ENCODE measurements at regions not wholly inside any gene's neighbourhood (a gene's known extent, or its start where the extent isn't known, plus 50 kb on each side); places are given as distances from the start of the nearest gene placed in this dataset.

- TF ChIP-seq POLR2A (IDR thresholded peaks at IDR 0.05) (no peak), EP300 (IDR thresholded peaks at IDR 0.05) (no peak), POLR2AphosphoS5 (IDR thresholded peaks at IDR 0.05) (no peak)
- TF ChIP-seq, protein P1, sequence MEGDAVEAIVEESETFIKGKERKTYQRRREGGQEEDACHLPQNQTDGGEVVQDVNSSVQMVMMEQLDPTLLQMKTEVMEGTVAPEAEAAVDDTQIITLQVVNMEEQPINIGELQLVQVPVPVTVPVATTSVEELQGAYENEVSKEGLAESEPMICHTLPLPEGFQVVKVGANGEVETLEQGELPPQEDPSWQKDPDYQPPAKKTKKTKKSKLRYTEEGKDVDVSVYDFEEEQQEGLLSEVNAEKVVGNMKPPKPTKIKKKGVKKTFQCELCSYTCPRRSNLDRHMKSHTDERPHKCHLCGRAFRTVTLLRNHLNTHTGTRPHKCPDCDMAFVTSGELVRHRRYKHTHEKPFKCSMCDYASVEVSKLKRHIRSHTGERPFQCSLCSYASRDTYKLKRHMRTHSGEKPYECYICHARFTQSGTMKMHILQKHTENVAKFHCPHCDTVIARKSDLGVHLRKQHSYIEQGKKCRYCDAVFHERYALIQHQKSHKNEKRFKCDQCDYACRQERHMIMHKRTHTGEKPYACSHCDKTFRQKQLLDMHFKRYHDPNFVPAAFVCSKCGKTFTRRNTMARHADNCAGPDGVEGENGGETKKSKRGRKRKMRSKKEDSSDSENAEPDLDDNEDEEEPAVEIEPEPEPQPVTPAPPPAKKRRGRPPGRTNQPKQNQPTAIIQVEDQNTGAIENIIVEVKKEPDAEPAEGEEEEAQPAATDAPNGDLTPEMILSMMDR (IDR thresholded peaks at IDR 0.05), result no peak
Measured at GRCh38 chr6:134813146-134813545, 136.8 kb downstream of the ALDH8A1 start.

Data from suprapubic skin (tissue), 4 donors.